ENCODE measurements at regions not wholly inside any gene's neighbourhood (a gene's known extent, or its start where the extent isn't known, plus 50 kb on each side); places are given as distances from the start of the nearest gene placed in this dataset.

GRCh38 chr12:25052196-25052913, 103.5 kb upstream of the BCAT1 start:
- Mint-ChIP-seq H3K27ac (ENCODE audit: unreplicated experiment) (peak overlapping the region; percentile 2), H3K36me3 (ENCODE audit: insufficient read depth, unreplicated experiment) (no peaks in the 10 kb centered on the region), H3K9me3 (ENCODE audit: unreplicated experiment) (peaks cover 6% of the 10 kb centered on the region), H3K27me3 (ENCODE audit: insufficient read depth, unreplicated experiment) (no peaks in the 10 kb centered on the region), H3K4me3 (ENCODE audit: unreplicated experiment) (peak overlapping the region; percentile 56), H3K4me1 (ENCODE audit: low read depth, unreplicated experiment) (peaks cover 19% of the 10 kb centered on the region)
- Histone ChIP-seq H3K9me3 (peaks cover 2% of the 10 kb centered on the region; the same call in 1 of the 2 replicates), H3K27me3 (replicated peaks; ENCODE audit: control insufficient read depth, insufficient read depth, low read length) (no peaks in the 10 kb centered on the region), H3K4me3 (ENCODE audit: low read depth, low read length) (peak overlapping the region; percentile 27), H3K4me1 (peaks cover 9% of the 10 kb centered on the region; the same call in 1 of the 2 replicates), H3K36me3 (ENCODE audit: control insufficient read depth, insufficient read depth, low read length) (no peaks in the 10 kb centered on the region)
- DNase-seq: peak; percentile 58 to 60
- ChIA-PET POLR2A (interaction anchor here (0.7 kb wide), 1 partner anchor 1354 kb away, joined by 4 read pairs; no protein-coding TSS in a partner anchor), CTCF (interaction anchor here (1.7 kb wide), 1 partner anchor 75 kb away, joined by 4 read pairs; no protein-coding TSS in a partner anchor)
- TF ChIP-seq CTCF (IDR thresholded peaks at IDR 0.05; ENCODE audit: insufficient read depth in 1 of 2, low read depth in 1 of 2, low read length in 1 of 2, severe bottlenecking in 1 of 2, unreplicated experiment in 1 of 2): no peak
- no TSS peak for BruUV-seq (replicated peaks)
- intact Hi-C loops (cut with micrococcal nuclease; ENCODE audit: unreplicated experiment): loop anchor here (1.0 to 5.0 kb wide), 3 partner anchors 22 to 79 kb away; no protein-coding TSS in a partner anchor

GRCh38 chr12:25051656-25052195, 102.8 kb upstream of the BCAT1 start:
- Mint-ChIP-seq H3K27me3 (ENCODE audit: insufficient read depth, unreplicated experiment) (no peaks in the 10 kb centered on the region), H3K27ac (ENCODE audit: unreplicated experiment) (peak overlapping the region; percentile 2), H3K9me3 (ENCODE audit: unreplicated experiment) (peaks cover 12% of the 10 kb centered on the region), H3K4me1 (ENCODE audit: low read depth, unreplicated experiment) (peaks cover 19% of the 10 kb centered on the region), H3K4me3 (ENCODE audit: unreplicated experiment) (peak overlapping the region; percentile 56), H3K36me3 (ENCODE audit: insufficient read depth, unreplicated experiment) (no peaks in the 10 kb centered on the region)
- ChIA-PET CTCF (interaction anchor here (1.7 kb wide), 1 partner anchor 75 kb away, joined by 4 read pairs; no protein-coding TSS in a partner anchor), POLR2A (interaction anchor here (0.6 kb wide), 1 partner anchor 427 kb away, joined by 4 read pairs; no protein-coding TSS in a partner anchor)
- Histone ChIP-seq H3K9me3 (peaks cover 8% of the 10 kb centered on the region), H3K36me3 (ENCODE audit: control insufficient read depth, insufficient read depth, low read length) (no peaks in the 10 kb centered on the region), H3K4me3 (ENCODE audit: low read depth, low read length) (no peak overlapping the region), H3K27me3 (replicated peaks; ENCODE audit: control insufficient read depth, insufficient read depth, low read length) (no peaks in the 10 kb centered on the region), H3K4me1 (peaks cover 9% of the 10 kb centered on the region; the same call in 1 of the 2 replicates)
- TF ChIP-seq CTCF (IDR thresholded peaks at IDR 0.05; ENCODE audit: insufficient read depth in 1 of 2, low read depth in 1 of 2, low read length in 1 of 2, severe bottlenecking in 1 of 2, unreplicated experiment in 1 of 2): no peak
- no peak for DNase-seq
- no TSS peak for BruUV-seq (replicated peaks)
- intact Hi-C loops (cut with micrococcal nuclease; ENCODE audit: unreplicated experiment): loop anchor here (1.0 to 5.0 kb wide), 3 partner anchors 21 to 80 kb away; no protein-coding TSS in a partner anchor

GRCh38 chr12:25051171-25051570, 102.3 kb upstream of the BCAT1 start:
- H3K36me3 ChIP-seq (ENCODE audit: control insufficient read depth, insufficient read depth, low read length): no peaks in the 10 kb centered on the region
- peaks cover 12% of the 10 kb centered on the region for H3K9me3 ChIP-seq
- no peak for DNase-seq
- peaks cover 9% of the 10 kb centered on the region; the same call in 1 of the 2 replicates for H3K4me1 ChIP-seq
- CTCF ChIA-PET: no interaction called here
- H3K27me3 ChIP-seq (replicated peaks; ENCODE audit: control insufficient read depth, insufficient read depth, low read length): no peaks in the 10 kb centered on the region
- POLR2A ChIA-PET: interaction anchor here (0.6 kb wide), 1 partner anchor 427 kb away, joined by 4 read pairs; no protein-coding TSS in a partner anchor
- intact Hi-C loops (cut with micrococcal nuclease; ENCODE audit: unreplicated experiment): loop anchor here (5.0 kb wide), 1 partner anchor 59 kb away; no protein-coding TSS in a partner anchor
- H3K9me3 Mint-ChIP-seq (ENCODE audit: unreplicated experiment): peaks cover 18% of the 10 kb centered on the region
- no peak for TF ChIP-seq CTCF (IDR thresholded peaks at IDR 0.05; ENCODE audit: insufficient read depth in 1 of 2, low read depth in 1 of 2, low read length in 1 of 2, severe bottlenecking in 1 of 2, unreplicated experiment in 1 of 2)
- H3K27ac Mint-ChIP-seq (ENCODE audit: unreplicated experiment): no peak overlapping the region
- no peak overlapping the region for H3K4me3 Mint-ChIP-seq (ENCODE audit: unreplicated experiment)
- peaks cover 19% of the 10 kb centered on the region for H3K4me1 Mint-ChIP-seq (ENCODE audit: low read depth, unreplicated experiment)
- no TSS peak for BruUV-seq (replicated peaks)
- no peaks in the 10 kb centered on the region for H3K27me3 Mint-ChIP-seq (ENCODE audit: insufficient read depth, unreplicated experiment)
- no peaks in the 10 kb centered on the region for H3K36me3 Mint-ChIP-seq (ENCODE audit: insufficient read depth, unreplicated experiment)
- no peak overlapping the region for H3K4me3 ChIP-seq (ENCODE audit: low read depth, low read length)

Measured in Caco-2 (cell line).